Stomach (tissue), 8 donors: ENCODE measurements at regions not wholly inside any gene's neighbourhood (a gene's known extent, or its start where the extent isn't known, plus 50 kb on each side); places are given as distances from the start of the nearest gene placed in this dataset.

ENCODE experiments used
- DNase-seq, 2 donors: peaks; one replicate each; pipeline versions ENCODE4 v3.0.0 to v3.0.0-alpha.2; 2013 to 2019
- H3K27ac ChIP-seq, 5 donors: fragments of 200-600 bp in 4 of 5; sonication (generic) in 4 of 5; one replicate each; pipeline ENCODE4 v1.5.1; 2013 to 2019; ENCODE audit warnings: mild to moderate bottlenecking in 1 of 5, moderate library complexity in 1 of 5
- H3K27me3 ChIP-seq, 3 donors: fragments of 200-600 bp; sonication (generic); one replicate each; pipeline ENCODE4 v1.5.1; 2017 to 2019; ENCODE audit warnings: mixed run types in 1 of 3
- H3K36me3 ChIP-seq, 4 donors: fragments of 200-600 bp; sonication (generic); 1 replicate in 3 of 4; 2 replicates in 1 of 4; pipeline ENCODE4 v1.5.1; 2016 to 2019
- H3K4me1 ChIP-seq, 4 donors: fragments of 200-600 bp; sonication (generic); one replicate each; pipeline ENCODE4 v1.5.1; 2016 to 2019
- H3K4me3 ChIP-seq, 4 donors: fragments of 200-600 bp; sonication (generic) in 3 of 4; one replicate each; pipeline ENCODE4 v1.5.1; 2016 to 2019; ENCODE audit warnings: mild to moderate bottlenecking in 1 of 4
- H3K9me3 ChIP-seq, 4 donors: fragments of 200-600 bp; sonication (generic); one replicate each; pipeline ENCODE4 v1.5.1; 2016 to 2019
- CTCF ChIP-seq, 7 experiments: fragments of 450-650 bp in 4 of 7; fragments of 200-600 bp in 3 of 7; sonication (generic) in 3 of 7; IDR thresholded peaks; one replicate each; pipeline ENCODE4 v1.5.1; 2016 to 2019; ENCODE audit warnings: antibody characterized with exemption in 7 of 7, control low read depth in 2 of 7, mild to moderate bottlenecking in 1 of 7
- EP300 ChIP-seq: sonication (generic); formaldehyde crosslinking; IDR thresholded peaks from one replicate; pipeline ENCODE4 v1.6.1; 2017; ENCODE audit warnings: antibody characterized with exemption
- POLR2A ChIP-seq, 4 donors: fragments of 450-650 bp; IDR thresholded peaks; one replicate each; pipeline ENCODE4 v1.6.1; 2016; ENCODE audit warnings: antibody characterized with exemption in 4 of 4, control low read depth in 2 of 4, mild to moderate bottlenecking in 1 of 4, moderate library complexity in 1 of 4
- POLR2AphosphoS5 ChIP-seq, 3 donors: sonication (generic); formaldehyde crosslinking; IDR thresholded peaks; one replicate each; pipeline ENCODE4 v1.6.1; 2016; ENCODE audit warnings: antibody characterized with exemption in 3 of 3
- WGBS, 5 donors: extraction: QIAGEN DNeasy Blood & Tissue Kit in 3 of 5; methylation state at CpG; one replicate each; pipeline versions ENCODE4 v1.1.5 to v1.1.7; 2013 to 2018; 5-methylcytosine and 5-hydroxymethylcytosine counted together
- intact Hi-C: fragments of 100-400 bp; cut with DNase I; formaldehyde crosslinking; loops from one replicate; pipeline ENCODE4 v1.15.1; 2023; ENCODE audit warnings: low total_unique reads
- donor health status: healthy with polysubstance abuse.
- donor health status: Bipolar disorder and iron deficiency.
- donor health status: healthy.

GRCh38 chr15:98390946-98391530 is 257.3 kb upstream of the IGF1R start:
- H3K27me3 ChIP-seq = peaks cover 0 to 4% (median 0%) of the 10 kb centered on the region in 3 donors
- no peaks in the 10 kb centered on the region for H3K4me1 ChIP-seq
- WGBS, 5 donors = 85 to 93% (median 90%) methylated on average over 7 of the region's 7 CpGs
- DNase-seq = no peak
- intact Hi-C loops = no loop called here
- TF ChIP-seq POLR2A (IDR thresholded peaks at IDR 0.05) (no peak), POLR2AphosphoS5 (IDR thresholded peaks at IDR 0.05) (no peak), CTCF (IDR thresholded peaks at IDR 0.05) (no peak), EP300 (no peak)
- H3K27ac ChIP-seq = no peak overlapping the region
- no peaks in the 10 kb centered on the region for H3K36me3 ChIP-seq
- no peak overlapping the region for H3K4me3 ChIP-seq
- H3K9me3 ChIP-seq = no peaks in the 10 kb centered on the region

- Histone ChIP-seq H3K4me3 (no peak overlapping the region), H3K27me3 (peaks cover 0 to 4% (median 0%) of the 10 kb centered on the region in 3 donors), H3K27ac (no peak overlapping the region), H3K4me1 (no peaks in the 10 kb centered on the region), H3K36me3 (no peaks in the 10 kb centered on the region), H3K9me3 (no peaks in the 10 kb centered on the region)
- no peak for DNase-seq
- intact Hi-C loops = no loop called here
- TF ChIP-seq POLR2A (IDR thresholded peaks at IDR 0.05) = no peak
- no peak for TF ChIP-seq CTCF (IDR thresholded peaks at IDR 0.05)
- TF ChIP-seq POLR2AphosphoS5 (IDR thresholded peaks at IDR 0.05) = no peak
- no peak for TF ChIP-seq EP300
- 73 to 82% (median 77%) methylated on average over 7 of the region's 7 CpGs for WGBS, 5 donors
These were observed 256.8 kb upstream of the IGF1R start for GRCh38 chr15:98391568-98391967.

- Histone ChIP-seq H3K4me1 (no peaks in the 10 kb centered on the region), H3K4me3 (no peak overlapping the region), H3K27me3 (peaks cover 0 to 4% (median 0%) of the 10 kb centered on the region in 3 donors), H3K36me3 (no peaks in the 10 kb centered on the region), H3K9me3 (no peaks in the 10 kb centered on the region), H3K27ac (no peak overlapping the region)
- WGBS, 5 donors = 74 to 80% (median 78%) methylated on average over 9 of the region's 9 CpGs
- no peak for TF ChIP-seq EP300
- no peak for DNase-seq
- intact Hi-C loops = no loop called here
These were observed 254.9 kb upstream of the IGF1R start for GRCh38 chr15:98393471-98393870.

- 63 to 67% (median 66%) methylated on average over 10 of the region's 10 CpGs for WGBS, 5 donors
- intact Hi-C loops = no loop called here
These were observed 253.8 kb upstream of the IGF1R start for GRCh38 chr15:98394546-98394945.

More at GRCh38 chr15:98394546-98394945, 253.8 kb upstream of the IGF1R start:
- Histone ChIP-seq H3K4me3 (no peak overlapping the region), H3K9me3 (no peaks in the 10 kb centered on the region), H3K27ac (no peak overlapping the region), H3K27me3 (peaks cover 0 to 4% (median 0%) of the 10 kb centered on the region in 3 donors), H3K4me1 (no peaks in the 10 kb centered on the region), H3K36me3 (no peaks in the 10 kb centered on the region)
- DNase-seq = no peak
- TF ChIP-seq POLR2A (IDR thresholded peaks at IDR 0.05) = no peak
- TF ChIP-seq EP300 = no peak
- no peak for TF ChIP-seq POLR2AphosphoS5 (IDR thresholded peaks at IDR 0.05)
- no peak for TF ChIP-seq CTCF (IDR thresholded peaks at IDR 0.05)
